ENCODE measurements at regions not wholly inside any gene's neighbourhood (a gene's known extent, or its start where the extent isn't known, plus 50 kb on each side); places are given as distances from the start of the nearest gene placed in this dataset.
A peak's percentile ranks its signal among the peaks of the same experiment; 100 is the strongest.
"Not testable (repeated sequence)": the region's sequence is repeated elsewhere in the genome, so short reads cannot be mapped to it uniquely, and the experiment has no call there.

DNA sequence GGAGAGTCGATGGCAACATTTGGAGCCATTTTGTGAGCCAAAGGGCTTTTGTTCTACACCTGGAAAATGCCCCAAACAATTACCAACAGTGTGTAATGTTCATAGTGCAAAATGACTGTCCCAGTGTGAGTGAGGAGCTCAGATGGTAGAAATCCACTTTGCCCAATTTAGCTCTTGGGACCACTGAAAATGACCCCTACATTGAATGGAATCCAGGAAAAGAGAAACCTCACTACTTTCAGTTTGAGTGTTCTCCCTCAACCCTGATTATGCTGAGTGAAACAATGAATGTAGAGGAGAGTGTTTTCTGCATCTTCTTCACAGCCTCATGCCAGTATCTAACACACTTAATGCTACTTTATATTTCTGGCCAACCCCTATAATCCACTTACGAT lies 84.9 kb upstream of the NRN1 start:
- Mint-ChIP-seq H3K9me3 (no peaks in the 10 kb centered on the region), H3K4me3 (no peak overlapping the region), H3K4me1 (peaks cover 5% of the 10 kb centered on the region), H3K36me3 (ENCODE audit: low read depth) (no peaks in the 10 kb centered on the region), H3K27ac (no peak overlapping the region), H3K27me3 (peaks cover 20% of the 10 kb centered on the region)
- peak; percentile 62 for ATAC-seq (replicated peaks)

DNA sequence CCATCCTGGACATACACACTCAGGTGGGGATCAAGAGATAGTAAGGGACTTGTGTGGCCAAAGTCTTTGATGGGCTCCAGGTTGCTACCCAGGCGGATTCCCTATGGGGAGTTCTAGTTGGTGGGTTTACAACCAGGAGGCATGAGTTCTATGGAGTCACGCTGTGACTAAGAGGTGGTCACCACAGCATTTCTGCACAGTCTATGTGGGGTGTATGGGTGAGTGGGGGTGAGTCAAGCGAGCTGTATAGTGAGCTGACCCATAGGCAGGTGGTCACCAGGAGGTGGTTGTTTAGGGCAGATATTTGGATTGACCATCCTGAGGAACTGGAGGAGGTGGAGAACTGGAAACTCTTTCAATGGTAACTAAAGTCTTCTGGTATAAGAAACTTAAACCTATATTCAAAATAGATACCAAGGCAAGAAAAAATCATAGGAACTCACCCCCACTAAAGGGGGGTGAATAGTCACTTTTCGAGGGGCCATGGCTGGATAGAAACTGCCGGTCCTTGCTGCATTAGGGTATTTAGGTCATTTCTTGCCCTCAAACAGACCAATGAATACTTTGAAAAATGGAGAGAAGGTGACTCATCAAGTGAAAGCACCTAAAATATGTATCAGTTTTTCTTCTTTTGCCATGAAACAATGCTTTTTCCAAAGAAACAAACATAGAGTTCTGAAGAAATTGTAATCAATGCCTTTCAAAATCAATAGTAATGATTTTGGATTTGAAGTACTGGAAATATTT lies 84.3 kb upstream of the NRN1 start:
- no peaks in the 10 kb centered on the region for H3K9me3 Mint-ChIP-seq
- H3K36me3 Mint-ChIP-seq (ENCODE audit: low read depth) = no peaks in the 10 kb centered on the region
- ATAC-seq (replicated peaks) = peak; percentile 67
- H3K27me3 Mint-ChIP-seq = peaks cover 20% of the 10 kb centered on the region
- H3K27ac Mint-ChIP-seq = no peak overlapping the region
- peaks cover 5% of the 10 kb centered on the region for H3K4me1 Mint-ChIP-seq
- no peak overlapping the region for H3K4me3 Mint-ChIP-seq

DNA sequence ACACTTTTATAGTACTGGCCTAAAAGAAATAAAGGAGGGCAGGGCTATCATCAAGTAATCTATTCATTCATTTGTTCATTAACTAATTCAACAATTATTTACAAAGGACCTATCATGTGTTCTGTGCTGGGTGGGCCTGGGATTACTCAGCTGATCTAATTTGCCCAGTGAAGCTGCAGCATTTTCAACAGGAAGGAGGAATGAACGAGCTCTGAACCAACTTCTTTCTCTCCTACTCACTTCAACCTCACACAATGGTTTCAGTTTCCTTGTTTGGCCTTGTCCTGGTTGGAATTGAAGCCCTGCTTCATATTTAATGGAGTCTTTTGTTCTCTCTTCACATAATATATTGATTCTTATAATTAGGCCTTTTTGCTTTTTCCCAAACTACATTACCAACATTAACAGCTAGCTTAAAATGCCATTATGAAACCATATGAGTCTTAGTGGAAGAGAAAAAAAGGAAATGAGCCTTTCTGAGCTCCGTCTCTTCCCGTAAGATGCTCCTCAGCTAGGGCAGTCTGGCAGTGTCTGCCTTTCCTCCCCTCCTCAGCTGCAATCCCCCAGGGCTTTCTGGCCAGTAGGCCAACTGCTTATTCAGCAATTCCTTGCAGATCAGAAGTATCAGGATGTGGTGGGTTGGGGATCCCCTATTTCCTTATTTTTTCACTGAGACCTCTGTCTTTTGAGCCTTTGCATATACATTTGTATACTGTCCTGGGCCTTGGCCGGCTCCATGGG lies 79.4 kb upstream of the NRN1 start:
- H3K4me3 Mint-ChIP-seq = no peak overlapping the region
- ATAC-seq (replicated peaks) = no peak

DNA sequence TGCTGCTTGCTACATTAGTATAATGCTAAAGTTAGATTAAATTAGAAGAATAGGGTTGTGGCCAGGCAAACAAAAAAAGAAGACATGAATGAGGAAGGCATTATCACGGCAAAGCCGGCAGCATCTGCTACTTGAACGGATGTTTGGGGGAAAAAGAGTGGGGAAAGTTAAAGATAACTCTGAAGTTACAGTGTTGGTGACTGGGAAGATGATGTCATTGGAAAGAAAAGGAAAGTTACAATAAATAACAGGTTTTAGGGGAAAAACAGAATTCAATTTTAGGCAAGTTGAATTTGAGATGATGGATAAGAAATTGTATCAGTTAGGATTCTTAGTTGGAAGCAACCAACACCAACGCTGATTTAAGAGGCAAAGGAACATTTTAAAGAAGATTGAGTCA lies 74.2 kb upstream of the NRN1 start:
- Mint-ChIP-seq H3K36me3 (ENCODE audit: low read depth) (no peaks in the 10 kb centered on the region), H3K4me3 (no peak overlapping the region), H3K27ac (no peak overlapping the region), H3K27me3 (peaks cover 11% of the 10 kb centered on the region), H3K4me1 (no peaks in the 10 kb centered on the region), H3K9me3 (peaks cover 8% of the 10 kb centered on the region)
- no peak for ATAC-seq (replicated peaks)

More for the DNA sequence above, 79.4 kb upstream of the NRN1 start:
- Mint-ChIP-seq H3K9me3 (peaks cover 8% of the 10 kb centered on the region), H3K27ac (no peak overlapping the region), H3K36me3 (ENCODE audit: low read depth) (no peaks in the 10 kb centered on the region), H3K4me1 (no peaks in the 10 kb centered on the region), H3K27me3 (peaks cover 13% of the 10 kb centered on the region)

DNA sequence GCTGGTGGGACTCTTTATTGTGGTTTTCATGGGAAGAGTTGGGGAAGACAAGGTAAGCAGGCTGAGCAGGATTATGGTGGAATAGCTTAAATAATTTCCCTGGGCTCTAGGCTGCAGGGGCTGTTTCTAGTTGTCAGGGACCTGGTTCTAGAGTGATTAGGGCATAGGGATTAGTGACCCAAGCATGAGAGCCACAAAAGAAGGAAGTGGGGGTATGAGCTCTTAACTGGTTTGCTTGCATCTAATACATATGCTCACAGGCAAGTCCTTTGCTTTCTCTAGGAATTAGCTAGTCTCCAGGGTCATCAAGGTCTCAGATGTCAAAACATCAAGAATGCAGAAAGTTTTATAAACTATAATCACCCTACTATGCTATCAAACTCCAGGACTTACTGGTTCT lies 67.5 kb upstream of the NRN1 start:
- no peak overlapping the region for H3K4me3 Mint-ChIP-seq
- H3K9me3 Mint-ChIP-seq = peaks cover 5% of the 10 kb centered on the region
- H3K27ac Mint-ChIP-seq = no peak overlapping the region
- no peaks in the 10 kb centered on the region for H3K36me3 Mint-ChIP-seq (ENCODE audit: low read depth)
- H3K27me3 Mint-ChIP-seq = peaks cover 46% of the 10 kb centered on the region
- no peak for ATAC-seq (replicated peaks)
- H3K4me1 Mint-ChIP-seq = no peaks in the 10 kb centered on the region

DNA sequence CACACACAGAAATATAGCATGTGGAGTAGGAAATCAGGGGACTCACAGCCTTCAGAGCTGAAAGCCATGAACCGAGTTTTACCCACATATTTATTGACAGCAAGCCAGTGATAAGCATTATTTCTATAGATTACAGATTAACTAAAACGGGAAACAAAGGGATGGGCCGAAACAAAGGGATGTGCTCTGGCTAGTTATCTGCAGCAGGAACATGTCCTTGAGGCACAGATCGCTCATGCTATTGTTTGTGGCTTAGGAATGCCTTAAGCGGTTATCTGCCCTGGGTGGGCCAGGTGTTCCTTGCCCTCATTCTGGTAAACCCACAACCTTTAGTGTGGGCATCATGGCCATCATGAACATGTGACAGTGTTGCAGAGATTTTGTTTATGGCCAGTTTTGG lies 61.4 kb upstream of the NRN1 start:
- H3K4me1 Mint-ChIP-seq; H3K27ac Mint-ChIP-seq; H3K36me3 Mint-ChIP-seq (ENCODE audit: low read depth); ATAC-seq (replicated peaks); H3K4me3 Mint-ChIP-seq: not testable (repeated sequence)
- Mint-ChIP-seq H3K27me3 (peaks cover 51% of the 10 kb centered on the region), H3K9me3 (peaks cover 17% of the 10 kb centered on the region)

DNA sequence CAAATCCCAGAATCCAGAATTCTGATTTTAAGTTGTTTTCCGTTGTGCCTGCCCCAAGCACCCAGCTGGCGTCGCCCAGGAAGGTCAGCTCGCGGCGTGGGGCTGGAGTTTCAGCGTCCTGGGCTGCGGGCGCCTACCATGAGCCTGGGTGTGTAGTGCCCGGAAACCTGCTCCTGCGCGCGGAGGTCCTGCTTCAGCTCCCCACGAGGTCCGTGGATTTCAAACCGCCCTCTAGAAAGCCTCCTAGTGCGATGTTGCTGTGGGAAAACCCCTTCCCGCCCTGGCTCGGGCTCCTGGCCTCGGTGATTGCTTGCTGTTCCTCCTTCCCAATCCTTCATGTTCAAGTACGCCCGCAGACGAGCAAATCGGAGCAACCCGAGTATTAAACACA lies 51.3 kb upstream of the NRN1 start:
- Mint-ChIP-seq H3K4me1 (no peaks in the 10 kb centered on the region), H3K27ac (no peak overlapping the region), H3K4me3 (no peak overlapping the region), H3K27me3 (peaks cover 37% of the 10 kb centered on the region), H3K36me3 (ENCODE audit: low read depth) (no peaks in the 10 kb centered on the region), H3K9me3 (no peaks in the 10 kb centered on the region)
- ATAC-seq (replicated peaks) = no peak

DNA sequence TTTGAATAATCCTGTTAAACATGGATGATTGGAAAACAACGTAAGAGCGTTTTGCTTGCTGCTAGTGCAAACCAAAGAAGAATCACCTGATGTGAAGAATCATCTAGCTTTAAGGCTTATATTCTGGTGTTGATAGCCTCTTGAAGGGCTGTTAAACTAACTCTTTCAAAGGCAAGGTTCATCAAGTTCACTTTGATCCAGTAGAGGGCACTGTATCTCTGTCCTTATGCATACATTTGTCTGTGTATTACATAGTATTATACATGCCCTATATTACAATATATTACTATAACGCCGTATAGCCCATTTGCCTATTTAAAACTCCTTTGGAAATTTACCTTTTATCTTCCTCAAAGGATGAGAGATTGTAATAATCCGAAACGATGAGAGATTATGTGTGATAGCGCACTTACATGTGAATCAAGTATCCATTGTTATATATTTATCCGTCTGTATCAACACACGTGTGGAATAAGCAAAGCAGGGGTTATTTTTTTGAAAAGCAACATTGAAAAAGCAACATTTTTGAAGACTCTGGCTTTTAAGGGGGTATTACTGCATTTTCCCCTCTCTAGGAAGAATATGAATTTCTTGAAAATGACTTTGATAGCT lies 50.8 kb upstream of the NRN1 start:
- Mint-ChIP-seq H3K27ac (no peak overlapping the region), H3K4me1 (no peaks in the 10 kb centered on the region), H3K27me3 (peaks cover 38% of the 10 kb centered on the region), H3K4me3 (no peak overlapping the region), H3K36me3 (ENCODE audit: low read depth) (no peaks in the 10 kb centered on the region), H3K9me3 (no peaks in the 10 kb centered on the region)
- no peak for ATAC-seq (replicated peaks)
